NB4 (cell line): ENCODE measurements at regions not wholly inside any gene's neighbourhood (a gene's known extent, or its start where the extent isn't known, plus 50 kb on each side); places are given as distances from the start of the nearest gene placed in this dataset.
"Not testable (repeated sequence)": the region's sequence is repeated elsewhere in the genome, so short reads cannot be mapped to it uniquely, and the experiment has no call there.

ENCODE experiments used
- DNase-seq: peaks from one replicate; pipeline ENCODE4 v3.0.0; 2010; ENCODE audit warnings: low read depth
- H3K4me3 ChIP-seq: one replicate; pipeline ENCODE4 v1.5.1; 2011; ENCODE audit warnings: mild to moderate bottlenecking, low read depth, low read length, moderate library complexity
- CTCF ChIP-seq: IDR thresholded peaks from one replicate; pipeline ENCODE4 v1.5.1; 2012; ENCODE audit warnings: low read depth, low read length
- MAX ChIP-seq: IDR thresholded peaks from 2 replicates; pipeline ENCODE4 v1.6.1; 2011; ENCODE audit warnings: low read depth, low read length
- MYC ChIP-seq: IDR thresholded peaks from 2 replicates; pipeline ENCODE4 v1.6.1; 2011; ENCODE audit warnings: low read depth, low read length
- POLR2A ChIP-seq: IDR thresholded peaks from 2 replicates; pipeline ENCODE4 v1.6.1; 2011; ENCODE audit warnings: mild to moderate bottlenecking; ENCODE audit not compliant: insufficient read length; ENCODE audit errors: extremely low read depth

GRCh38 chr13:44730099-44730498 lies 154.0 kb upstream of the TSC22D1 start:
- TF ChIP-seq MAX (no peak), POLR2A (no peak), CTCF (no peak), MYC (no peak)
- H3K4me3 ChIP-seq = no peak overlapping the region
- DNase-seq = no peak

GRCh38 chr13:44727591-44727990 lies 151.5 kb upstream of the TSC22D1 start:
- not testable (repeated sequence) for H3K4me3 ChIP-seq, DNase-seq

GRCh38 chr13:44726778-44727177 lies 150.6 kb upstream of the TSC22D1 start:
- TF ChIP-seq MYC = no peak
- H3K4me3 ChIP-seq = no peak overlapping the region
- DNase-seq = no peak

- no peak overlapping the region for H3K4me3 ChIP-seq
- DNase-seq = peak; percentile 34
- TF ChIP-seq CTCF (no peak), MAX (no peak), MYC (no peak), POLR2A (no peak)
Measured at GRCh38 chr13:44726214-44726613, 150.1 kb upstream of the TSC22D1 start.

GRCh38 chr13:44719857-44720671 lies 143.9 kb upstream of the TSC22D1 start:
- TF ChIP-seq CTCF (no peak), MAX (no peak)
- H3K4me3 ChIP-seq = no peak overlapping the region
- DNase-seq = no peak

GRCh38 chr13:44718467-44718866 lies 142.3 kb upstream of the TSC22D1 start:
- no peak overlapping the region for H3K4me3 ChIP-seq
- no peak for DNase-seq
- TF ChIP-seq MAX (no peak), POLR2A (no peak), MYC (no peak)

- no peak for DNase-seq
- no peak overlapping the region for H3K4me3 ChIP-seq
- no peak for TF ChIP-seq POLR2A
- no peak for TF ChIP-seq MYC
- no peak for TF ChIP-seq CTCF
- TF ChIP-seq MAX = no peak
Measured at GRCh38 chr13:44715287-44716230, 139.4 kb upstream of the TSC22D1 start.
